ENCODE measurements at regions not wholly inside any gene's neighbourhood (a gene's known extent, or its start where the extent isn't known, plus 50 kb on each side); places are given as distances from the start of the nearest gene placed in this dataset.

GRCh38 chr22:49372111-49372529, 455.6 kb downstream of the BRD1 start:
- no peak for DNase-seq
- H2AFZ ChIP-seq (ENCODE audit: insufficient read depth, low read depth, low read length, poor library complexity, severe bottlenecking), result no peak overlapping the region
- intact Hi-C loops (cut with micrococcal nuclease), result no loop called here

More at GRCh38 chr22:49372111-49372529, 455.6 kb downstream of the BRD1 start:
- H3K9me3 Mint-ChIP-seq (ENCODE audit: insufficient read depth), result no peaks in the 10 kb centered on the region
- 76% methylated on average over 17 of the region's 17 CpGs for WGBS (ENCODE audit: insufficient coverage)
- TF ChIP-seq EZH2 (IDR thresholded peaks at IDR 0.05; ENCODE audit: borderline replicate concordance, insufficient read depth, low read depth, low read length, poor library complexity, severe bottlenecking), result no peak
- TF ChIP-seq CTCF (IDR thresholded peaks at IDR 0.05), result no peak
- no peaks in the 10 kb centered on the region for H4K20me1 ChIP-seq (ENCODE audit: control insufficient read depth, insufficient read depth, low read length, poor library complexity, severe bottlenecking)
- H3K36me3 ChIP-seq (replicated peaks in 1 of 2; ENCODE audit: control extremely low read depth in 1 of 2, control insufficient read depth in 1 of 2, extremely low read depth in 1 of 2, insufficient read depth in 2 of 2, low read length in 1 of 2), result no peaks in the 10 kb centered on the region
- no peaks in the 10 kb centered on the region for H3K4me1 ChIP-seq (ENCODE audit: control insufficient read depth in 2 of 2, insufficient read depth in 2 of 2, low read length in 2 of 2)
- H3K4me1 Mint-ChIP-seq, result no peaks in the 10 kb centered on the region
- no peak overlapping the region for H3K4me2 ChIP-seq (replicated peaks; ENCODE audit: low read depth, low read length, poor library complexity, severe bottlenecking)
- H3K4me3 Mint-ChIP-seq, result no peak overlapping the region
- no peak overlapping the region for H3K4me3 ChIP-seq (ENCODE audit: control extremely low read depth in 1 of 5, extremely low read depth in 1 of 5, insufficient read depth in 1 of 5, low read depth in 2 of 5, low read length in 4 of 5)
- no peaks in the 10 kb centered on the region for H3K27me3 ChIP-seq (replicated peaks in 1 of 4; ENCODE audit: control extremely low read depth in 1 of 4, control insufficient read depth in 3 of 4, insufficient read depth in 4 of 4, low read length in 3 of 4)
- H3K79me2 ChIP-seq (ENCODE audit: control insufficient read depth, insufficient read depth, low read length), result no peaks in the 10 kb centered on the region
- no peak overlapping the region for H3K9ac ChIP-seq (ENCODE audit: low read length)
- H3K27me3 Mint-ChIP-seq, result peaks cover 4% of the 10 kb centered on the region
- POLR2A ChIA-PET, result no interaction called here
- CTCF ChIA-PET, result no interaction called here
- H3K27ac ChIP-seq (ENCODE audit: low read length in 2 of 2), result no peak overlapping the region
- no peak for ATAC-seq (ENCODE audit: low read depth)
- H3K9me3 ChIP-seq (ENCODE audit: control extremely low read depth in 1 of 3, control insufficient read depth in 2 of 3, insufficient read depth in 1 of 3, low read length in 2 of 3), result peaks cover 0 to 17% (median 0%) of the 10 kb centered on the region in 3 donors
- H3K27ac Mint-ChIP-seq, result no peak overlapping the region
